IMR-90 (cell line): ENCODE measurements at regions not wholly inside any gene's neighbourhood (a gene's known extent, or its start where the extent isn't known, plus 50 kb on each side); places are given as distances from the start of the nearest gene placed in this dataset.

Source experiments
- ATAC-seq: fragments of 200-7000 bp; cut with Tn5 transposase; 2 replicates; pipeline ENCODE4 v1.9.1; 2020; ENCODE audit warnings: low read depth, mild to moderate bottlenecking, moderate library complexity
- BruUV-seq: library from RNA; stranded (reverse); fragments of 400-500 nt; replicated peaks from 2 replicates; lab custom pipeline; 2021; lab: Mats Ljungman, UMichigan
- CTCF ChIA-PET: fragments of 300-600 bp; formaldehyde crosslinking; extraction: SDS; loops from one replicate; lab custom pipeline; 2021; ENCODE audit warnings: antibody characterized with exemption; lab: Yijun Ruan, JAX
- POLR2A ChIA-PET: fragments of 300-600 bp; sonication (Branson Sonifier 250); formaldehyde crosslinking; loops from one replicate; lab custom pipeline; 2022; ENCODE audit warnings: antibody characterized with exemption; ENCODE audit not compliant: unreplicated experiment; lab: Charles Lee
- DNase-seq: peaks from one replicate; pipeline ENCODE4 v3.0.0; 2013
- H2AFZ ChIP-seq: replicated peaks from 2 replicates; pipeline ENCODE3; 2013; ENCODE audit warnings: low read length, mild to moderate bottlenecking; ENCODE audit not compliant: poor library complexity
- H2AK5ac ChIP-seq: 2 replicates; pipeline ENCODE4 v1.6.1; 2013; ENCODE audit warnings: low read depth, low read length, inconsistent platforms
- H2AK9ac ChIP-seq: replicated peaks from 2 replicates; pipeline ENCODE3; 2013; ENCODE audit warnings: mild to moderate bottlenecking, low read depth, low read length, moderate library complexity; ENCODE audit not compliant: poor library complexity
- H2BK120ac ChIP-seq: 2 replicates; pipeline ENCODE4 v1.6.1; 2013; ENCODE audit warnings: low read depth, low read length, inconsistent platforms
- H2BK15ac ChIP-seq: 3 replicates; pipeline ENCODE4 v1.6.1; 2013; ENCODE audit warnings: low read depth, low read length, inconsistent platforms
- H2BK20ac ChIP-seq: 2 replicates; pipeline ENCODE4 v1.6.1; 2013; ENCODE audit warnings: low read depth, mild to moderate bottlenecking, inconsistent platforms, low read length, moderate library complexity
- H2BK5ac ChIP-seq: 2 replicates; pipeline ENCODE4 v1.6.1; 2013; ENCODE audit warnings: mild to moderate bottlenecking, low read depth, low read length, inconsistent platforms; ENCODE audit not compliant: poor library complexity, severe bottlenecking
- H3K14ac ChIP-seq: replicated peaks from 2 replicates; pipeline ENCODE4 v1.6.1; 2013; ENCODE audit warnings: low read depth, low read length, inconsistent platforms
- H3K18ac ChIP-seq: 2 replicates; pipeline ENCODE4 v1.6.1; 2013; ENCODE audit warnings: low read depth, low read length, control low read depth
- H3K23ac ChIP-seq: 2 replicates; pipeline ENCODE4 v1.6.1; 2013; ENCODE audit warnings: low read depth, low read length, inconsistent platforms
- H3K27ac ChIP-seq: 2 replicates; pipeline ENCODE4 v1.5.1; 2013; ENCODE audit warnings: mild to moderate bottlenecking, control low read depth, low read length; ENCODE audit not compliant: insufficient read depth
- H3K27me3 ChIP-seq: 2 replicates; pipeline ENCODE4 v1.6.1; 2013; ENCODE audit warnings: low read length; ENCODE audit not compliant: control insufficient read depth, insufficient read depth
- H3K36me3 ChIP-seq: 2 replicates; pipeline ENCODE4 v1.6.1; 2013; ENCODE audit warnings: low read length, mixed read lengths; ENCODE audit not compliant: control insufficient read depth, insufficient read depth
- H3K4ac ChIP-seq: 2 replicates; pipeline ENCODE4 v1.6.1; 2013; ENCODE audit warnings: low read depth, low read length, inconsistent platforms
- H3K4me1 ChIP-seq: 2 replicates; pipeline ENCODE4 v1.6.1; 2013; ENCODE audit warnings: low read length, mixed read lengths; ENCODE audit not compliant: control insufficient read depth, insufficient read depth
- H3K4me2 ChIP-seq: 2 replicates; pipeline ENCODE4 v1.6.1; 2013; ENCODE audit warnings: low read depth, mild to moderate bottlenecking, control low read depth, low read length, moderate library complexity
- H3K4me3 ChIP-seq: 2 replicates; pipeline ENCODE4 v1.5.1; 2013; ENCODE audit warnings: low read depth, mild to moderate bottlenecking, control low read depth, low read length, moderate library complexity; ENCODE audit not compliant: insufficient read depth
- H3K56ac ChIP-seq: 2 replicates; pipeline ENCODE4 v1.6.1; 2013; ENCODE audit warnings: low read length, inconsistent platforms; ENCODE audit not compliant: insufficient read depth; ENCODE audit errors: extremely low read depth
- H3K79me1 ChIP-seq, 2 experiments: 2 replicates each; pipeline ENCODE4 v1.6.1; 2013; ENCODE audit warnings: low read length in 2 of 2, inconsistent platforms in 1 of 2, low read depth in 1 of 2
- H3K9ac ChIP-seq: 2 replicates; pipeline ENCODE4 v1.6.1; 2013; ENCODE audit warnings: low read depth, low read length, control low read depth
- H3K9me1 ChIP-seq: 2 replicates; pipeline ENCODE4 v1.6.1; 2013; ENCODE audit warnings: low read length, inconsistent platforms; ENCODE audit not compliant: insufficient read depth
- H3K9me3 ChIP-seq: 2 replicates; pipeline ENCODE4 v1.6.1; 2013; ENCODE audit warnings: low read length; ENCODE audit not compliant: control insufficient read depth, insufficient read depth
- H4K20me1 ChIP-seq: 2 replicates; pipeline ENCODE4 v1.6.1; 2013; ENCODE audit warnings: low read length, inconsistent platforms; ENCODE audit not compliant: insufficient read depth
- H4K5ac ChIP-seq: 2 replicates; pipeline ENCODE4 v1.6.1; 2013; ENCODE audit warnings: mild to moderate bottlenecking, low read depth, low read length, control low read depth
- H4K8ac ChIP-seq, 2 experiments: 2 replicates each; pipeline ENCODE4 v1.6.1; 2013; ENCODE audit warnings: low read depth in 2 of 2, low read length in 2 of 2, control low read depth in 1 of 2, inconsistent platforms in 1 of 2
- H4K91ac ChIP-seq: 2 replicates; pipeline ENCODE4 v1.6.1; 2013; ENCODE audit warnings: low read depth, low read length, inconsistent platforms; ENCODE audit not compliant: insufficient read depth
- BHLHE40 ChIP-seq: fragments of 150-350 bp; IDR thresholded peaks from 2 replicates; pipeline ENCODE4 v1.6.1; 2016; ENCODE audit warnings: mild to moderate bottlenecking, low read depth, low read length
- CEBPB ChIP-seq: IDR thresholded peaks from 2 replicates; pipeline ENCODE4 v1.6.1; 2012; ENCODE audit warnings: low read depth, low read length, improper control_type of control experiment
- CHD1 ChIP-seq: IDR thresholded peaks from 2 replicates; pipeline ENCODE4 v1.6.1; 2012; ENCODE audit warnings: low read depth, low read length, improper control_type of control experiment
- CTCF ChIP-seq: conservative IDR thresholded peaks from 2 replicates; pipeline ENCODE4 v1.5.1; 2012; ENCODE audit warnings: mild to moderate bottlenecking, low read depth, low read length, improper control_type of control experiment
- ELK1 ChIP-seq: fragments of 150-350 bp; IDR thresholded peaks from 2 replicates; pipeline ENCODE4 v1.6.1; 2016; ENCODE audit warnings: low read depth, mild to moderate bottlenecking, low read length, moderate library complexity, borderline replicate concordance
- FOS ChIP-seq: fragments of 150-350 bp; IDR thresholded peaks from 2 replicates; pipeline ENCODE4 v1.6.1; 2016; ENCODE audit warnings: low read depth, low read length
- MAFK ChIP-seq: IDR thresholded peaks from 2 replicates; pipeline ENCODE4 v1.6.1; 2012; ENCODE audit warnings: low read depth, low read length, improper control_type of control experiment
- MAZ ChIP-seq: IDR thresholded peaks from 2 replicates; pipeline ENCODE4 v1.6.1; 2012; ENCODE audit warnings: low read depth, mild to moderate bottlenecking, low read length, improper control_type of control experiment, moderate library complexity, borderline replicate concordance
- MXI1 ChIP-seq: IDR thresholded peaks from 2 replicates; pipeline ENCODE4 v1.6.1; 2012; ENCODE audit warnings: low read depth, mild to moderate bottlenecking, low read length, moderate library complexity, borderline replicate concordance
- NFE2L2 ChIP-seq: fragments of 150-350 bp; IDR thresholded peaks from 2 replicates; pipeline ENCODE4 v1.6.1; 2016; ENCODE audit warnings: low read depth, mild to moderate bottlenecking, low read length
- POLR2A ChIP-seq: IDR thresholded peaks from 2 replicates; pipeline ENCODE4 v1.6.1; 2012; ENCODE audit warnings: mild to moderate bottlenecking, low read depth, low read length
- RAD21 ChIP-seq: IDR thresholded peaks from 2 replicates; pipeline ENCODE4 v1.6.1; 2012; ENCODE audit warnings: low read length, improper control_type of control experiment
- RCOR1 ChIP-seq: IDR thresholded peaks from 2 replicates; pipeline ENCODE4 v1.6.1; 2012; ENCODE audit warnings: mild to moderate bottlenecking, low read length, improper control_type of control experiment; ENCODE audit not compliant: insufficient replicate concordance
- RFX5 ChIP-seq: IDR thresholded peaks from 2 replicates; pipeline ENCODE4 v1.8.0; 2012; ENCODE audit warnings: low read depth, mild to moderate bottlenecking, low read length, moderate library complexity
- SMC3 ChIP-seq: fragments of 150-350 bp; IDR thresholded peaks from 2 replicates; pipeline ENCODE4 v1.6.1; 2016; ENCODE audit warnings: low read depth, mild to moderate bottlenecking, antibody characterized with exemption, low read length, moderate library complexity
- USF2 ChIP-seq: fragments of 150-350 bp; IDR thresholded peaks from 2 replicates; pipeline ENCODE4 v1.6.1; 2017; ENCODE audit warnings: mild to moderate bottlenecking, antibody characterized with exemption, low read length, low read depth
- WGBS, 2 experiments: methylation state at CpG; one replicate each; pipeline versions ENCODE4 v1.1.5 to v1.1.7; 2013; ENCODE audit warnings: missing lambda C conversion rate in 2 of 2; ENCODE audit not compliant: insufficient read length in 1 of 2; ENCODE audit errors: extremely low coverage in 2 of 2; 5-methylcytosine and 5-hydroxymethylcytosine counted together
- dilution Hi-C: fragments of 300-500 bp; cut with HindIII; formaldehyde crosslinking; loops from one replicate; pipeline ENCODE4 v1.14.3; 2018; ENCODE audit warnings: low sequenced_read_pairs; ENCODE audit not compliant: unreplicated experiment
- in situ Hi-C: fragments of 300-500 bp; cut with MboI; formaldehyde crosslinking; loops from 3 replicates; pipeline ENCODE4 v1.14.3; 2019; ENCODE audit warnings: low sequenced_read_pairs, inconsistent platforms, mixed read lengths
- intact Hi-C: fragments of 100-400 bp; cut with micrococcal nuclease; formaldehyde crosslinking; loops from 2 replicates; pipeline ENCODE4 v1.10.0; 2022

GRCh38 chr3:177930771-177931170 is 605.5 kb upstream of the KCNMB2 start:
- Histone ChIP-seq H2BK120ac (no peak overlapping the region), H2AK9ac (no peak overlapping the region), H2AFZ (no peak overlapping the region), H2BK5ac (no peak overlapping the region), H3K9me3 (no peaks in the 10 kb centered on the region), H3K4ac (no peak overlapping the region), H3K23ac (no peak overlapping the region), H3K9ac (no peak overlapping the region), H4K20me1 (no peaks in the 10 kb centered on the region), H3K14ac (no peak overlapping the region), H3K27me3 (no peaks in the 10 kb centered on the region), H4K5ac (no peak overlapping the region), H3K79me1 (no peaks in the 10 kb centered on the region), H3K9me1 (no peaks in the 10 kb centered on the region), H3K27ac (no peak overlapping the region), H3K36me3 (no peaks in the 10 kb centered on the region), H2BK20ac (no peak overlapping the region; the same call in 1 of the 2 replicates), H2BK15ac (no peak overlapping the region), H2AK5ac (no peak overlapping the region), H3K4me2 (no peak overlapping the region), H3K56ac (no peak overlapping the region), H3K18ac (0 out of 2 replicates have a peak overlapping the region, but pooled peaks have one; percentile 21), H4K91ac (no peak overlapping the region), H3K4me1 (peaks cover 10% of the 10 kb centered on the region), H3K4me3 (no peak overlapping the region), H4K8ac (no peak overlapping the region)
- BruUV-seq = no TSS peak
- no CpG with 5 or more reads among the region's 2 CpGs for WGBS, 2 experiments
- POLR2A ChIA-PET = no interaction called here
- dilution Hi-C loops (no loop called here), in situ Hi-C loops (no loop called here), intact Hi-C loops (no loop called here)
- TF ChIP-seq MAFK = no peak
- no peak for TF ChIP-seq RAD21
- TF ChIP-seq BHLHE40 = no peak
- no peak for TF ChIP-seq POLR2A
- TF ChIP-seq CHD1 = no peak
- TF ChIP-seq USF2 = no peak
- TF ChIP-seq ELK1 = no peak
- no peak for TF ChIP-seq CEBPB
- no peak for TF ChIP-seq MXI1
- no peak for TF ChIP-seq RFX5
- no peak for TF ChIP-seq RCOR1
- TF ChIP-seq NFE2L2 = no peak
- no peak for TF ChIP-seq FOS
- TF ChIP-seq SMC3 = no peak
- no peak for TF ChIP-seq MAZ
- no peak for TF ChIP-seq CTCF
- DNase-seq (no peak), ATAC-seq (no peak)
- CTCF ChIA-PET = no interaction called here
